ENCODE measurements at regions not wholly inside any gene's neighbourhood (a gene's known extent, or its start where the extent isn't known, plus 50 kb on each side); places are given as distances from the start of the nearest gene placed in this dataset.

GRCh38 chr10:70992436-70992835 is 104.1 kb upstream of the PCBD1 start:
- Histone ChIP-seq H3K4me3 (ENCODE audit: control extremely low read depth in 1 of 5, extremely low read depth in 1 of 5, insufficient read depth in 1 of 5, low read depth in 2 of 5, low read length in 4 of 5) (no peak overlapping the region), H3K9me3 (ENCODE audit: control extremely low read depth in 1 of 3, control insufficient read depth in 2 of 3, insufficient read depth in 1 of 3, low read length in 2 of 3) (no peaks in the 10 kb centered on the region), H3K27ac (ENCODE audit: low read length in 2 of 2) (no peak overlapping the region), H2AFZ (ENCODE audit: insufficient read depth, low read depth, low read length, poor library complexity, severe bottlenecking) (no peak overlapping the region), H3K9ac (ENCODE audit: low read length) (no peak overlapping the region), H3K4me2 (replicated peaks; ENCODE audit: low read depth, low read length, poor library complexity, severe bottlenecking) (no peak overlapping the region), H3K4me1 (ENCODE audit: control insufficient read depth in 2 of 2, insufficient read depth in 2 of 2, low read length in 2 of 2) (no peaks in the 10 kb centered on the region), H4K20me1 (ENCODE audit: control insufficient read depth, insufficient read depth, low read length, poor library complexity, severe bottlenecking) (no peaks in the 10 kb centered on the region), H3K36me3 (replicated peaks in 1 of 2; ENCODE audit: control extremely low read depth in 1 of 2, control insufficient read depth in 1 of 2, extremely low read depth in 1 of 2, insufficient read depth in 2 of 2, low read length in 1 of 2) (no peaks in the 10 kb centered on the region), H3K27me3 (replicated peaks in 1 of 4; ENCODE audit: control extremely low read depth in 1 of 4, control insufficient read depth in 3 of 4, insufficient read depth in 4 of 4, low read length in 3 of 4) (peaks cover 0 to 2% (median 0%) of the 10 kb centered on the region in 4 experiments), H3K79me2 (ENCODE audit: control insufficient read depth, insufficient read depth, low read length) (no peaks in the 10 kb centered on the region)
- ATAC-seq (ENCODE audit: low read depth): no peak
- whole genome bisulfite sequencing (ENCODE audit: insufficient coverage): 73% methylated on average over 4 of the region's 8 CpGs
- H3K27me3 Mint-ChIP-seq: peaks cover 13% of the 10 kb centered on the region
- no peaks in the 10 kb centered on the region for H3K9me3 Mint-ChIP-seq (ENCODE audit: insufficient read depth)
- no peaks in the 10 kb centered on the region for H3K4me1 Mint-ChIP-seq
- CTCF ChIA-PET: no interaction called here
- H3K4me3 Mint-ChIP-seq: no peak overlapping the region
- H3K27ac Mint-ChIP-seq: no peak overlapping the region
- TF ChIP-seq CTCF (IDR thresholded peaks at IDR 0.05): no peak
- TF ChIP-seq EZH2 (IDR thresholded peaks at IDR 0.05; ENCODE audit: borderline replicate concordance, insufficient read depth, low read depth, low read length, poor library complexity, severe bottlenecking): no peak
- DNase-seq: no peak
- POLR2A ChIA-PET: no interaction called here
- intact Hi-C loops (cut with micrococcal nuclease): no loop called here

- WGBS (ENCODE audit: insufficient coverage): 93% methylated on average over 3 of the region's 4 CpGs
- no peak overlapping the region for H3K4me3 Mint-ChIP-seq
- Histone ChIP-seq H3K27me3 (replicated peaks in 1 of 4; ENCODE audit: control extremely low read depth in 1 of 4, control insufficient read depth in 3 of 4, insufficient read depth in 4 of 4, low read length in 3 of 4) (peaks cover 0 to 5% (median 0%) of the 10 kb centered on the region in 4 experiments), H3K27ac (ENCODE audit: low read length in 2 of 2) (no peak overlapping the region), H3K9me3 (ENCODE audit: control extremely low read depth in 1 of 3, control insufficient read depth in 2 of 3, insufficient read depth in 1 of 3, low read length in 2 of 3) (no peaks in the 10 kb centered on the region), H3K9ac (ENCODE audit: low read length) (no peak overlapping the region), H2AFZ (ENCODE audit: insufficient read depth, low read depth, low read length, poor library complexity, severe bottlenecking) (no peak overlapping the region), H3K4me2 (replicated peaks; ENCODE audit: low read depth, low read length, poor library complexity, severe bottlenecking) (no peak overlapping the region), H3K4me3 (ENCODE audit: control extremely low read depth in 1 of 5, extremely low read depth in 1 of 5, insufficient read depth in 1 of 5, low read depth in 2 of 5, low read length in 4 of 5) (no peak overlapping the region), H3K4me1 (ENCODE audit: control insufficient read depth in 2 of 2, insufficient read depth in 2 of 2, low read length in 2 of 2) (no peaks in the 10 kb centered on the region), H3K36me3 (replicated peaks in 1 of 2; ENCODE audit: control extremely low read depth in 1 of 2, control insufficient read depth in 1 of 2, extremely low read depth in 1 of 2, insufficient read depth in 2 of 2, low read length in 1 of 2) (no peaks in the 10 kb centered on the region), H4K20me1 (ENCODE audit: control insufficient read depth, insufficient read depth, low read length, poor library complexity, severe bottlenecking) (no peaks in the 10 kb centered on the region), H3K79me2 (ENCODE audit: control insufficient read depth, insufficient read depth, low read length) (no peaks in the 10 kb centered on the region)
- ChIA-PET POLR2A (no interaction called here), CTCF (no interaction called here)
- peaks cover 13% of the 10 kb centered on the region for H3K27me3 Mint-ChIP-seq
- H3K9me3 Mint-ChIP-seq (ENCODE audit: insufficient read depth): no peaks in the 10 kb centered on the region
- TF ChIP-seq EZH2 (IDR thresholded peaks at IDR 0.05; ENCODE audit: borderline replicate concordance, insufficient read depth, low read depth, low read length, poor library complexity, severe bottlenecking): no peak
- TF ChIP-seq CTCF (IDR thresholded peaks at IDR 0.05): no peak
- H3K27ac Mint-ChIP-seq: no peak overlapping the region
- ATAC-seq (ENCODE audit: low read depth) (no peak), DNase-seq (no peak)
- intact Hi-C loops (cut with micrococcal nuclease): no loop called here
- H3K4me1 Mint-ChIP-seq: no peaks in the 10 kb centered on the region
These were observed 104.7 kb upstream of the PCBD1 start for GRCh38 chr10:70993051-70993450.
